ENCODE measurements at regions not wholly inside any gene's neighbourhood (a gene's known extent, or its start where the extent isn't known, plus 50 kb on each side); places are given as distances from the start of the nearest gene placed in this dataset.

GRCh38 chr5:123746683-123747360 is 234.8 kb downstream of the CSNK1G3 start:
- no peak for DNase-seq
- Histone ChIP-seq H3K4me3 (no peak overlapping the region), H3K27me3 (no peaks in the 10 kb centered on the region), H3K4me1 (no peaks in the 10 kb centered on the region), H3K27ac (no peak overlapping the region), H3K9me3 (no peaks in the 10 kb centered on the region), H3K36me3 (ENCODE audit: low read depth, missing control alignments) (no peaks in the 10 kb centered on the region)
- intact Hi-C loops (cut with DNase I; ENCODE audit: low total_unique reads), result no loop called here
- 40% methylated on average over 3 of the region's 3 CpGs for WGBS, 2 donors
- TF ChIP-seq POLR2A (IDR thresholded peaks at IDR 0.05) (no peak), CTCF (IDR thresholded peaks at IDR 0.05) (no peak)

GRCh38 chr5:123743990-123744583 is 232.1 kb downstream of the CSNK1G3 start:
- Histone ChIP-seq H3K9me3 (no peaks in the 10 kb centered on the region), H3K36me3 (ENCODE audit: low read depth, missing control alignments) (no peaks in the 10 kb centered on the region), H3K4me3 (no peak overlapping the region), H3K27me3 (no peaks in the 10 kb centered on the region), H3K4me1 (no peaks in the 10 kb centered on the region), H3K27ac (no peak overlapping the region)
- WGBS, 2 donors, result 94 to 100% methylated on average over 1 of the region's 1 CpG
- DNase-seq, result no peak
- intact Hi-C loops (cut with DNase I; ENCODE audit: low total_unique reads), result no loop called here
- TF ChIP-seq POLR2A (IDR thresholded peaks at IDR 0.05), result no peak
- no peak for TF ChIP-seq CTCF (IDR thresholded peaks at IDR 0.05)

GRCh38 chr5:123735384-123735783 is 223.4 kb downstream of the CSNK1G3 start:
- Histone ChIP-seq H3K9me3 (no peaks in the 10 kb centered on the region), H3K4me1 (no peaks in the 10 kb centered on the region), H3K27me3 (no peaks in the 10 kb centered on the region), H3K36me3 (ENCODE audit: low read depth, missing control alignments) (no peaks in the 10 kb centered on the region), H3K4me3 (no peak overlapping the region), H3K27ac (no peak overlapping the region)
- 81 to 93% methylated on average over 1 of the region's 1 CpG for WGBS, 2 donors
- no peak for DNase-seq
- intact Hi-C loops (cut with DNase I; ENCODE audit: low total_unique reads), result no loop called here
- TF ChIP-seq POLR2A (IDR thresholded peaks at IDR 0.05) (no peak), CTCF (IDR thresholded peaks at IDR 0.05) (no peak)

- intact Hi-C loops (cut with DNase I; ENCODE audit: low total_unique reads), result no loop called here
Observed at GRCh38 chr5:123732257-123732656, 220.3 kb downstream of the CSNK1G3 start.

More at GRCh38 chr5:123732257-123732656, 220.3 kb downstream of the CSNK1G3 start:
- no peak for DNase-seq
- no peaks in the 10 kb centered on the region for H3K27me3 ChIP-seq
- no peaks in the 10 kb centered on the region for H3K4me1 ChIP-seq
- WGBS, 2 donors, result 78 to 94% methylated on average over 1 of the region's 1 CpG
- TF ChIP-seq POLR2A (IDR thresholded peaks at IDR 0.05), result no peak
- TF ChIP-seq CTCF (IDR thresholded peaks at IDR 0.05), result no peak
- H3K4me3 ChIP-seq, result no peak overlapping the region
- no peaks in the 10 kb centered on the region for H3K36me3 ChIP-seq (ENCODE audit: low read depth, missing control alignments)
- H3K27ac ChIP-seq, result no peak overlapping the region
- no peaks in the 10 kb centered on the region for H3K9me3 ChIP-seq
